Endothelial cell of umbilical vein (primary cell): ENCODE measurements at regions not wholly inside any gene's neighbourhood (a gene's known extent, or its start where the extent isn't known, plus 50 kb on each side); places are given as distances from the start of the nearest gene placed in this dataset.

Experiments
- BruUV-seq: library from RNA; stranded (reverse); fragments of 400-500 nt; replicated peaks from 2 replicates; lab custom pipeline; 2021; lab: Mats Ljungman, UMichigan
- CTCF ChIA-PET: fragments of 300-600, 350-600 bp; sonication (Branson Sonifier 250); formaldehyde crosslinking; loops from one replicate; lab custom pipeline; 2021; ENCODE audit warnings: antibody characterized with exemption, inconsistent platforms; lab: Charles Lee
- POLR2A ChIA-PET: fragments of 300-600, 350-600 bp; sonication (Branson Sonifier 250); formaldehyde crosslinking; loops from one replicate; lab custom pipeline; 2021; ENCODE audit warnings: antibody characterized with exemption, inconsistent platforms; lab: Charles Lee
- DNase-seq: peaks from one replicate; pipeline ENCODE4 v3.0.0-alpha.2; 2011; ENCODE audit warnings: low read depth, low spot score
- FAIRE-seq: peaks from 2 replicates; lab custom pipeline; 2011; peaks lifted over from hg19 to GRCh38; lab: Jason Lieb, UNC
- H2AFZ ChIP-seq: 2 replicates; pipeline ENCODE4 v1.6.0; 2012; ENCODE audit warnings: low read depth, low read length, control low read depth, inconsistent platforms
- H3K27ac ChIP-seq: 2 replicates; pipeline ENCODE4 v1.5.1; 2011; ENCODE audit warnings: low read depth, mild to moderate bottlenecking, control low read depth, low read length, moderate library complexity; ENCODE audit not compliant: insufficient read depth
- H3K27me3 ChIP-seq, 2 experiments: 2 replicates each; pipeline versions ENCODE4 v1.6.0 to v1.6.1; 2011; ENCODE audit warnings: low read length in 2 of 2, mixed read lengths in 1 of 2; ENCODE audit not compliant: control insufficient read depth in 2 of 2, insufficient read depth in 2 of 2
- H3K36me3 ChIP-seq, 2 experiments: 2 replicates in 1 of 2; 3 replicates in 1 of 2; pipeline ENCODE4 v1.5.1; 2011; ENCODE audit warnings: low read length in 2 of 2, mild to moderate bottlenecking in 1 of 2, moderate library complexity in 1 of 2; ENCODE audit not compliant: control insufficient read depth in 2 of 2, insufficient read depth in 2 of 2; ENCODE audit errors: extremely low read depth in 1 of 2
- H3K4me1 ChIP-seq: 3 replicates; pipeline ENCODE4 v1.5.1; 2011; ENCODE audit warnings: mild to moderate bottlenecking, low read length; ENCODE audit not compliant: control insufficient read depth, insufficient read depth; ENCODE audit errors: extremely low read depth
- H3K4me2 ChIP-seq: 2 replicates; pipeline ENCODE4 v1.6.1; 2011; ENCODE audit warnings: low read length, control low read depth, mixed read lengths; ENCODE audit not compliant: insufficient read depth
- H3K4me3 ChIP-seq, 3 experiments: fragments of 200-600 bp in 1 of 3; sonication (generic), shearing (Covaris generic) in 1 of 3; replicated peaks in 1 of 3; 2 replicates each; pipeline ENCODE4 v1.5.1; 2011 to 2016; ENCODE audit warnings: control low read depth in 3 of 3, low read length in 3 of 3, mild to moderate bottlenecking in 2 of 3, inconsistent platforms in 1 of 3, low read depth in 1 of 3, moderate library complexity in 1 of 3; ENCODE audit not compliant: insufficient read depth in 1 of 3
- H3K79me2 ChIP-seq: 2 replicates; pipeline ENCODE4 v1.6.0; 2012; ENCODE audit warnings: low read length, inconsistent platforms; ENCODE audit not compliant: control insufficient read depth, insufficient read depth
- H3K9ac ChIP-seq: replicated peaks from 2 replicates; pipeline ENCODE3; 2011; ENCODE audit warnings: low read length, control low read depth; ENCODE audit not compliant: insufficient read depth; ENCODE audit errors: extremely low read depth
- H3K9me1 ChIP-seq: replicated peaks from 3 replicates; pipeline ENCODE4 v1.6.0; 2011; ENCODE audit warnings: mild to moderate bottlenecking, low read length; ENCODE audit not compliant: control insufficient read depth, insufficient read depth; ENCODE audit errors: extremely low read depth
- H3K9me3 ChIP-seq: replicated peaks from 2 replicates; pipeline ENCODE4 v1.5.1; 2012; ENCODE audit warnings: low read length, inconsistent platforms; ENCODE audit not compliant: control insufficient read depth, insufficient read depth
- H4K20me1 ChIP-seq: replicated peaks from 2 replicates; pipeline ENCODE3; 2011; ENCODE audit warnings: mild to moderate bottlenecking, low read length; ENCODE audit not compliant: control insufficient read depth, insufficient read depth; ENCODE audit errors: extremely low read depth
- CTCF ChIP-seq, 2 donors: IDR thresholded peaks; 1 replicate in 1 of 2; 2 replicates in 1 of 2; pipeline ENCODE4 v1.5.1; 2011; ENCODE audit warnings: low read length in 2 of 2, mild to moderate bottlenecking in 2 of 2, moderate library complexity in 2 of 2, control low read depth in 1 of 2, inconsistent platforms in 1 of 2, low read depth in 1 of 2; ENCODE audit not compliant: insufficient read depth in 1 of 2; ENCODE audit errors: extremely low read depth in 1 of 2
- EZH2 ChIP-seq: IDR thresholded peaks from 2 replicates; pipeline ENCODE4 v1.6.1; 2012; ENCODE audit warnings: borderline replicate concordance, low read depth, mild to moderate bottlenecking, moderate library complexity, low read length, inconsistent platforms; ENCODE audit not compliant: severe bottlenecking
- FOS ChIP-seq: IDR thresholded peaks from 2 replicates; pipeline ENCODE4 v1.6.1; 2011; ENCODE audit warnings: mild to moderate bottlenecking, low read length, moderate library complexity, borderline replicate concordance; ENCODE audit not compliant: insufficient read depth
- GATA2 ChIP-seq: IDR thresholded peaks from 2 replicates; pipeline ENCODE4 v1.7.0; 2011; ENCODE audit warnings: low read depth, mild to moderate bottlenecking, moderate library complexity, mixed read lengths, low read length; ENCODE audit not compliant: insufficient read length, insufficient read depth
- JUN ChIP-seq: IDR thresholded peaks from 2 replicates; pipeline ENCODE4 v1.6.1; 2011; ENCODE audit warnings: borderline replicate concordance, low read depth; ENCODE audit not compliant: insufficient read length, insufficient read depth
- MAX ChIP-seq: IDR thresholded peaks from 2 replicates; pipeline ENCODE4 v1.6.1; 2011; ENCODE audit not compliant: insufficient read depth, insufficient read length
- MYC ChIP-seq: IDR thresholded peaks from one replicate; pipeline ENCODE4 v1.6.1; 2011; ENCODE audit warnings: mild to moderate bottlenecking, low read depth, low read length
- POLR2A ChIP-seq: IDR thresholded peaks from 2 replicates; pipeline ENCODE4 v1.6.1; 2012; ENCODE audit warnings: low read depth, mild to moderate bottlenecking, control low read depth, low read length
- POLR2AphosphoS5 ChIP-seq: IDR thresholded peaks from 2 replicates; pipeline ENCODE4 v1.6.1; 2012; ENCODE audit warnings: low read depth, mild to moderate bottlenecking, control low read depth, low read length, moderate library complexity; ENCODE audit not compliant: insufficient read depth
- dilution Hi-C: fragments of 300-500 bp; cut with MboI; formaldehyde crosslinking; loops from one replicate; pipeline ENCODE4 v1.15.0; 2019; ENCODE audit warnings: low sequenced_read_pairs; ENCODE audit not compliant: extremely low pct_ligation_motif_present
- intact Hi-C: fragments of 100-400 bp; cut with micrococcal nuclease; formaldehyde crosslinking; loops from one replicate; pipeline ENCODE4 v1.10.0; 2022

- no peak overlapping the region for H3K27ac ChIP-seq
- dilution Hi-C loops = no loop called here
- no peak overlapping the region for H3K4me2 ChIP-seq
- H3K9me3 ChIP-seq = no peaks in the 10 kb centered on the region
- no peaks in the 10 kb centered on the region for H3K79me2 ChIP-seq
- H3K9ac ChIP-seq = no peak overlapping the region
- BruUV-seq = no TSS peak
- FAIRE-seq = no peak
- no peak for TF ChIP-seq FOS
- TF ChIP-seq JUN = no peak
- TF ChIP-seq EZH2 = no peak
- TF ChIP-seq POLR2A = no peak
- no peak for TF ChIP-seq MAX
- no peak for TF ChIP-seq POLR2AphosphoS5
- no peak for TF ChIP-seq GATA2
- TF ChIP-seq MYC = no peak
- no peak for TF ChIP-seq CTCF (IDR thresholded peaks at IDR 0.05; ENCODE audit: extremely low read depth in 1 of 2, insufficient read depth in 1 of 2, low read depth in 1 of 2, low read length in 2 of 2)
- H3K4me3 ChIP-seq = no peak overlapping the region
- intact Hi-C loops = loop anchor here (10.0 kb wide), 1 partner anchor 775 kb away; no protein-coding TSS in a partner anchor
- H3K4me1 ChIP-seq = no peaks in the 10 kb centered on the region
- no peak for DNase-seq
- CTCF ChIA-PET = no interaction called here
- H3K36me3 ChIP-seq = no peaks in the 10 kb centered on the region
- no peaks in the 10 kb centered on the region for H3K9me1 ChIP-seq
- H4K20me1 ChIP-seq = no peaks in the 10 kb centered on the region
- POLR2A ChIA-PET = no interaction called here
- H3K27me3 ChIP-seq = no peaks in the 10 kb centered on the region
- H2AFZ ChIP-seq = no peak overlapping the region
Observed at GRCh38 chr4:34139346-34139745, 2105.0 kb downstream of the ARAP2 start.
